ENCODE measurements at regions not wholly inside any gene's neighbourhood (a gene's known extent, or its start where the extent isn't known, plus 50 kb on each side); places are given as distances from the start of the nearest gene placed in this dataset.

- DNase-seq (ENCODE audit: low read depth in 2 of 2), result no peak
Measured at GRCh38 chr4:15286041-15286440, 141.8 kb upstream of the C1QTNF7 start.

GRCh38 chr4:15291122-15291521 lies 136.7 kb upstream of the C1QTNF7 start:
- DNase-seq (ENCODE audit: low read depth in 2 of 2), result no peak

DNA sequence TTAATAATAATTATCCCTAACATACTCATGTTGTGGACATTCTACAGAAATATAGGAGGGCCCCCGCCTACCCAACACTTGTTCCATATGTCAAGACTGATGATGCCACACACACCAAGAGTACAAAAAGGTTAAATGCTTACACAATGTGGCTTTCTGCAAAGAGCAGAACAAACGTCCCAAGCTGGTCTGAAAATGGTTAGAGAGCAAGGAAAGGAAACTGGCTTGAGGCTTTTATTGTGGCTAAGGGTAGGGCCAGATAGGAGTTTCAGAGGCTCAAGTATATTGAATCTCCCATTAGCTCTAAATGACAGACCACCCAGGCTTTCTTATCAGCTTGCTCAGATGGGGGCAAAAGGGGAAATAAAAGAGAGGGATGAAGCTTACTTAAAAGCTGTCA lies 134.1 kb upstream of the C1QTNF7 start:
- no peak for DNase-seq (ENCODE audit: low read depth in 2 of 2)

DNA sequence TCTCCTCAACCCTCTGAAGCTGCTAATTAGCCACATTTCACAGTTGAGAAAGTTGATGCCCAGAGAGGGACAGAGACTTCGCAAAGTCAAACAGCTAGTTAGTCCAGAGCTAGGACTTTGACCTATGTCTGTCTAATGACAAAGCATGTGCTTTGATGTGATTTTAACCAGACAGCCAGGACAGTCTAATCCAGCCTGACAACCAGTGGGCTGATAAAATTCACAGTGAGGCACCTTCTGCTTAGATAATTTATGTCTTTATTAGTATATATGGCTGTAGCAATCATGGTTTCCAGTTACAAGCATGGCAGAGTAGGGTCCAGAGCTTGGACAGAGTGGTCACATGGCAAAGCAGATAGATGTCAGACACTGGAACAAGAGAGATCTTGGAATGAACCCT lies 133.6 kb upstream of the C1QTNF7 start:
- no peak for DNase-seq (ENCODE audit: low read depth in 2 of 2)

DNA sequence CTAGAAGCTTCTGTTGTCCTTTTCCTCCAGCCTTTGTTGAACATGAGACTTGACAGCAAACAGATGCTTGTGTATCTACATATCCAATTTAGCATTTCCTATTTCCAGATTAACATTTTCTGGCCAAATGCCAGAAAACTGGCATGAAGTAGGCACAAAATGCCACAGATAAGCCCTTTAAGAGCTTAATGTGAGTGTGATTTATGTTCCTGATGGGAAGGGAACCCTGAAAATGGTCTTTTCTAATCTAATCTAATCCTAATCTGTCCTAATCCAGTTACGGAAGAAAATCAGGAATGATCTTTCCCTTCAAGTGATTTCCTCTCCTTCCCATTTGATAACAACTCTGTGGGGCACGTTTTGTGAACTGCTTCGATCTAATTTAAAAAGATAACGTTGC lies 133.0 kb upstream of the C1QTNF7 start:
- no peak for DNase-seq (ENCODE audit: low read depth in 2 of 2)

DNA sequence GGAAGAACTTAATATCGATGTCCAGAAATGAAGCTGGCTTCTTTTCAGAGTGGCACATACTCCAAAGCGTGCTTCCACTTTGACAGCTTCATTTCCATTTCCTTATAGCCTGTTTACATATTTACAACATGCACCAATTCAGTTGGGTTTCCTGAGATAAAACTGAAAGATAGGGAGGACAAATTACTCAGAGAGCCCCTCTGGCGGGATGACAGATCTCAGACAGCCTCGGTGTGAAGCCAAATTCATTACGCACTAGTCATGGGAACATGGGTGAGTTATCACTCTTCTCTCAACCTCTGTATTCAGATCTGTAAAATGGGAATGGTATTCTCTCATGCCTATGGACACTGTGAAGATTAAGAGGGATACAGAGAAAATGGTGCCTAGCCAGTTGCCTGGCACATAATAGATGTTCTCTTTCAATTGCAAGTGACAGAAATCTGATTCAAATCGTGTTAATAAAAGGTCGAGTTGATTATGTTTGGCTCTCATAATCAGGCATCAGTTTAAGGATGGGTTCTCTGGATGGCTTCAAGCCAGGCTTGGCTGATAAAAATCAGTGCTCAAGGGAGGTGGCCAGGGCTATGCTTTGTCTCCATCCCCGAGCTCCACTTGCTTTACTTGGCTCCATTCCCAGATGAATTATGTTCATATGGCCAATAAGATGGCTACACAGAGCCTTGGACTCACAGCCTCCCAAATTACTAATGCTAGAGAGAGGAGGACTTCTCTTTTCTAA lies 132.2 kb upstream of the C1QTNF7 start:
- no peak for DNase-seq (ENCODE audit: low read depth in 2 of 2)

DNA sequence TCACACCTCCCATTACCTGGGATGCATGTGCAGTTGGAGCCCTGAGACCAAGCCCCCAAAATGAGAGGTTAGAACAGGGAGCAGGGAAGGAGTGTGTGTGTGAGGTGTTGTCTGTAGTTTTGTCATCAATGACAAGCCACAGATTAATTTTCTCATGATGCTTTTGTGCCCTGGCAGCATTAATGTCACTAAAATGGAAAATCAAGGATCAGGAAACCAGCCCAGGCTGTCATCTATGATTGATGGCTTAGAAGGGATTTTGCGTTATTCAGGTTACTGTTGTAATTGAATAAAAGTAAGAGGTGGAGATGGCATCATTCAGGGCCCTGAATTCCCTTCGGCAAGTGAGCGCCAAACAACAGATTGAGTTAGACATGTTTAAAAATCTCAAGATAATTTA lies 130.5 kb upstream of the C1QTNF7 start:
- DNase-seq (ENCODE audit: low read depth in 2 of 2), result no peak

DNA sequence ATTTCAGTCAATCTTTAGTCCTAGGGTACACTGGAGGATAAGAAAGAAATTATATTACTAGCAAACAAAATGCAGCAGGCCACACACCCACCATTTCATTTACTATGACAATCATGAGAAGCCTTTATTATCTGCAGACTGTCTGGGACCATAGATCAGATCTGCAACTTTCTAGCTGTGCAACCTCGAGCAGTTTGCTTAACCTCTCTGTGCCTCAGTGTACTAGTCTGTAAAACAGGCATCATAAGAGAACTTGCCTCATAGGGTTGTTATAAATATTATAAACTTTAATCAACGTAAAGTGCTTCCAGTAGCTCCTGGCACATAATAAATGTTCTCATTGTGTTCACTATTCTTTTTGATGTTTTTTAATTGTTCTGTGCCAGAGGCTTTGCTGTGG lies 128.2 kb upstream of the C1QTNF7 start:
- DNase-seq (ENCODE audit: low read depth in 2 of 2), result no peak

- DNase-seq (ENCODE audit: low read depth in 2 of 2), result no peak
Measured at GRCh38 chr4:15303052-15303641, 124.7 kb upstream of the C1QTNF7 start.

DNA sequence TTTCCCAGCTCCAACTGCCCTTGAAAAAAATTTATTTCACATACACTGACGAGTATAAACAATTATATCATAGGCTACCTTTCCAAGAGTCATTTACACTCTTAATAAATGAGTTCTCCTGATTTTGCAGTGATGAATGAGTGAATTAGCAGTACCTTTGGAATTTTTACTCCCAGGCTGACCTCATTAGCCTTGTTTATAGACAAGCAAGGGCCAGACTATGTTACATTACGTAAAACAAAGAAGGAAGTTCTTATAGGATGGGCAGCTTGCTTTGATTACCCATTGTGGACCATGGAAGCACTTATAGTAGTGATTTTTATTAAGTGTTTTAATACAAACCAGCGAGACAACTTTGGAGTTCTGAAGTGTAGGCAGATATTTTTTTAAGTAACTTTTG lies 112.9 kb upstream of the C1QTNF7 start:
- no peak for DNase-seq (ENCODE audit: low read depth in 2 of 2)

DNA sequence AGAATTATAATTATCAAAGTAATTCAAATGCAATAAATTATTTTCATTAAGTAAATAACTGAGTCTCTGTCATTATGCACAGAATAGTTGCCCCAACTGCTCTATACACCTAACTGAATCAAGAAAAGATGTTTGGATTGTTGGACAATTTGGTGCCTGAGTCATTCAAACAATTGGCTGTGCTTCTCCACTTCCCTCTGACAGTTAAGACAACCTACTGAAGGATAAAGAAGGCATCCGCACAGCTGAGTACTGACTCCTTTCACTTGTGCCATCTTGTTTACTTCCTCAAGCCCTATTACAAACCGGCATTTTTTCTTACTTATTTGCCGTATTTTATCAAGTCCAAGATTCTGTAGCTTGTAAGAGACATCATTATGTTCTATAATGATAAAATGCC lies 110.6 kb upstream of the C1QTNF7 start:
- no peak for DNase-seq (ENCODE audit: low read depth in 2 of 2)

- no peak for DNase-seq (ENCODE audit: low read depth in 2 of 2)
Measured at GRCh38 chr4:15318621-15319348, 109.0 kb upstream of the C1QTNF7 start.

GRCh38 chr4:15320121-15320678 lies 107.6 kb upstream of the C1QTNF7 start:
- no peak for DNase-seq (ENCODE audit: low read depth in 2 of 2)

DNA sequence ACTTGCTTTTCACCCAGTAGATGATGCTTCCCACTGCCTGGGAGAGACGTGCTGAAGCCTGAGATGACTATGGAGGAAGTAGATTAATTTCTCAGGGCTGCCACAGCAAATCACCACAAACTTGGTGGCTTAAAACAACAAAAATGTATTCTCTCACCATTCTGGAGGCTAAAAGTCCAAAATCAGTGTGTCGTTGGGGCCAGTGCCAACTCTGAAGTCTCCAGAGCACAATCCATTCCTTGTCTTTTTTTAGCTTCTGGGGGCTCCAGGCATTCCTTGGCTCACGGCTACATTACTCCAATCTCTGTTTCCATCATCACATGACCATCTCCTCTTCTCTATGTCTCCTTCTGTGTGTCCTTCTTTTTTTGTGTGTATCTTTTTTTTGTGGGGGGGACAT lies 105.8 kb upstream of the C1QTNF7 start:
- no peak for DNase-seq (ENCODE audit: low read depth in 2 of 2)

- no peak for DNase-seq (ENCODE audit: low read depth in 2 of 2)
Measured at GRCh38 chr4:15325987-15326386, 101.8 kb upstream of the C1QTNF7 start.

DNA sequence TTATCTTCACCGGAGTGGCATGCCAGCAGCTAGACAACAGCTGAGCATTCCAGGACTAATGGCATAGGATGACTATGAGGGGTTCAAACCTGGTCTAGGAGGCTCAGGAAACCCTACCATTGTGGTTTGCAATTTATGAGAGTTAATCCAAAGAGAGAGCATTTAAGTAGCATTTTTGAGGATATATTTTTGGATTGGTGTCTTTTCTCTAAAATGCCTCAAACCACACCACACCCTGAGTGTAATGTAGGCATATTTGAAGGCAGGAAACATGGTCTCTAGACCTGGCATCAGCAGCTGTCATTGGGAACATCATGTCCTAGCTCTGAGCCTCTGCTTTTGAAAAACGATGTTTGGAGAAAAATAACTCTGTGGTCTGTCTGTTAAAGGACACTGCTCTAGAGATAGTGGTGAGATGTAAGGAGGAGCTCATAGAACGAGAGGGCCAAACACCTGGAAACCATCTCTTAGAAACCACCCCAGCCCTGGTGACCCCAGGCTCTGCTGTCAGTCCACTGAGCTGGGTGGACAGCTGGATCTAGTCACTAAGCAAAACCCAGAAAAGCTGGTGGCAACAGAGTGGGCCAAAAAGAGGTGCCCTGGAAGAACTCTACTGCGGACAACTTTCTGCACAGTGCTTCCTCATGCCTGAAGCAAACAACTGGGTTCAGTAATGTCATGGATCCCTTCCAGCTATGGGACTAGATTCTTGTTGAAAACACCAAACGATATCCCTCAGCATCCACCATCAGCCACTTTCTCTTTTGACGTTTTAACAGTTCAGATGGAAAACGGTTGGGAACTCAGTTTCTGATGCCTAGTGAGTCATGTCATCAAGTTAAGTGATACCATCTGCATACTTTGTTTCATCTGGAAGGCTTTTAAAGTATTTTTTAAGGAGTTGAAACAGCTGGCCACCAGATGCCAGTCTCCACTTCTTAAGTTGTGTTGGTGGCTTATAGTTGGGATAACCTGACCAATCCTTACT lies 100.2 kb upstream of the C1QTNF7 start:
- no peak for DNase-seq (ENCODE audit: low read depth in 2 of 2)

GRCh38 chr4:15331930-15332329 lies 95.9 kb upstream of the C1QTNF7 start:
- no peak for DNase-seq (ENCODE audit: low read depth in 2 of 2)

- no peak for DNase-seq (ENCODE audit: low read depth in 2 of 2)
Measured at GRCh38 chr4:15332377-15332776, 95.5 kb upstream of the C1QTNF7 start.

DNA sequence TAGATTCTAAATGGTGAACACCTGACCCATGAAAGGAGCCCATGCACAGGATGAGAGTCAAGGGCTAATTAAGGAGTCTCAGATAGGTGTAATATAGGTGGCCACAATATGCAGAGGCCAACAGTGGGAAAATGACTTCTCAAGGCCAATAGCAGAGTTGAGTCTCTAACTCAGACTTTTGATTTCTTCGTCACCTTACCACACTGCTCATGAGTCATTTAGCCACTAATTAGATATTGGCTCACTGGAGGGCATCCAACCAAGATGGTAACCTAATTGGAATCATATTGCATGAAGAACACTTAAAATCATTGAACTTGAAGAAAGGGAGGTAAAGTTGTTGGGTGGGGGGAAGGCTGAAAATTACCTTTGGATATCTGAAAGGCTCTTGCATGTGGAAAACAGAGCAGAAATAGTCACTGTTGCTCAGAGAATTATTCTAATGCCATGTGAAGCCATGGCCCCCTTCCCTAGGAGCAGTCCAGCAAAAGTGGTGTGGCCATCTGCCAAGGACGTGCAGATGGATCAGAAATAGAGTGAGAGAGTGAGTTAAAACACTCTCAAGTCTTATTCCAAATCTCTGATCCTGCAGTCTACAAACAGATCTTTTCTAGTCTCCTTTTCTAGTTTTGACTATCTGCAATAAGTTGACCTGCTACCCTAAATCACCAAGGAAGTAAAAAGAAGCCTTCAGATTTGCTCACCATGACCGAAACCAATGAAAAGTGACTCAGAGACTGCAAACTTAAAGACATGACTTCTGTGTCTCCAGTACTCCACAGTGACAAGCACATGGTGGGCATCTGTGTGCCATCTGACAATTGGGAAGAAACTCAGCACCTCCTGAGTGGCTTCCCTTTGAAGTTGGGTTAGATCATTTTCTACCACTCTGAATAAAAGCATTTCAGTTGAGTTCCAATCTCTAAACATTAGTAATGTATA lies 93.9 kb upstream of the C1QTNF7 start:
- no peak for DNase-seq (ENCODE audit: low read depth in 2 of 2)

GRCh38 chr4:15336410-15337167 lies 91.2 kb upstream of the C1QTNF7 start:
- DNase-seq (ENCODE audit: low read depth in 2 of 2), result no peak
